ENCODE measurements at regions not wholly inside any gene's neighbourhood (a gene's known extent, or its start where the extent isn't known, plus 50 kb on each side); places are given as distances from the start of the nearest gene placed in this dataset.
A peak's percentile ranks its signal among the peaks of the same experiment; 100 is the strongest.

- H3K9me3 Mint-ChIP-seq (ENCODE audit: low read depth) = peaks cover 7% of the 10 kb centered on the region
Measured at GRCh38 chr12:46558677-46559076, 186.1 kb upstream of the SLC38A2 start.

GRCh38 chr12:46557539-46558373 lies 185.2 kb upstream of the SLC38A2 start:
- no peak for TF ChIP-seq CTCF (IDR thresholded peaks at IDR 0.05)
- Mint-ChIP-seq H3K27me3 (ENCODE audit: low read depth) (no peaks in the 10 kb centered on the region), H3K4me3 (ENCODE audit: unreplicated experiment) (no peak overlapping the region), H3K36me3 (ENCODE audit: low read depth) (no peaks in the 10 kb centered on the region), H3K4me1 (ENCODE audit: low read depth) (peaks cover 91% of the 10 kb centered on the region), H3K27ac (ENCODE audit: unreplicated experiment) (peak overlapping the region; percentile 94), H3K9me3 (ENCODE audit: low read depth) (peaks cover 7% of the 10 kb centered on the region)
- DNase-seq (ENCODE audit: low spot score) = no peak

More at GRCh38 chr12:46558677-46559076, 186.1 kb upstream of the SLC38A2 start:
- H3K4me3 Mint-ChIP-seq (ENCODE audit: unreplicated experiment) = no peak overlapping the region
- DNase-seq (ENCODE audit: low spot score) = no peak
- no peak for TF ChIP-seq CTCF (IDR thresholded peaks at IDR 0.05)
- H3K27me3 Mint-ChIP-seq (ENCODE audit: low read depth) = no peaks in the 10 kb centered on the region
- peak overlapping the region; percentile 94 for H3K27ac Mint-ChIP-seq (ENCODE audit: unreplicated experiment)
- H3K4me1 Mint-ChIP-seq (ENCODE audit: low read depth) = peaks cover 88% of the 10 kb centered on the region
- no peaks in the 10 kb centered on the region for H3K36me3 Mint-ChIP-seq (ENCODE audit: low read depth)

- DNase-seq (ENCODE audit: low spot score) = no peak
- Mint-ChIP-seq H3K4me3 (ENCODE audit: unreplicated experiment) (no peak overlapping the region), H3K4me1 (ENCODE audit: low read depth) (peaks cover 83% of the 10 kb centered on the region), H3K27me3 (ENCODE audit: low read depth) (no peaks in the 10 kb centered on the region), H3K9me3 (ENCODE audit: low read depth) (peaks cover 7% of the 10 kb centered on the region), H3K36me3 (ENCODE audit: low read depth) (no peaks in the 10 kb centered on the region), H3K27ac (ENCODE audit: unreplicated experiment) (peak overlapping the region; percentile 94)
- no peak for TF ChIP-seq CTCF (IDR thresholded peaks at IDR 0.05)
Measured at GRCh38 chr12:46556819-46557524, 184.4 kb upstream of the SLC38A2 start.

- DNase-seq (ENCODE audit: low spot score) = no peak
- Mint-ChIP-seq H3K27me3 (ENCODE audit: low read depth) (no peaks in the 10 kb centered on the region), H3K27ac (ENCODE audit: unreplicated experiment) (peak overlapping the region; percentile 93), H3K4me1 (ENCODE audit: low read depth) (peaks cover 83% of the 10 kb centered on the region), H3K36me3 (ENCODE audit: low read depth) (no peaks in the 10 kb centered on the region), H3K4me3 (ENCODE audit: unreplicated experiment) (no peak overlapping the region), H3K9me3 (ENCODE audit: low read depth) (peaks cover 7% of the 10 kb centered on the region)
- no peak for TF ChIP-seq CTCF (IDR thresholded peaks at IDR 0.05)
Measured at GRCh38 chr12:46556105-46556559, 183.6 kb upstream of the SLC38A2 start.

GRCh38 chr12:46555406-46555852 lies 182.9 kb upstream of the SLC38A2 start:
- Mint-ChIP-seq H3K4me3 (ENCODE audit: unreplicated experiment) (peak overlapping the region; percentile 13), H3K4me1 (ENCODE audit: low read depth) (peaks cover 82% of the 10 kb centered on the region)

More at GRCh38 chr12:46555406-46555852, 182.9 kb upstream of the SLC38A2 start:
- H3K36me3 Mint-ChIP-seq (ENCODE audit: low read depth) = no peaks in the 10 kb centered on the region
- H3K9me3 Mint-ChIP-seq (ENCODE audit: low read depth) = peaks cover 7% of the 10 kb centered on the region
- DNase-seq (ENCODE audit: low spot score) = no peak
- peak overlapping the region; percentile 93 for H3K27ac Mint-ChIP-seq (ENCODE audit: unreplicated experiment)
- TF ChIP-seq CTCF (IDR thresholded peaks at IDR 0.05) = no peak
- H3K27me3 Mint-ChIP-seq (ENCODE audit: low read depth) = no peaks in the 10 kb centered on the region

Data from chondrocyte (in vitro differentiated cells).